COR-L47 (cell line): ENCODE measurements at regions not wholly inside any gene's neighbourhood (a gene's known extent, or its start where the extent isn't known, plus 50 kb on each side); places are given as distances from the start of the nearest gene placed in this dataset.

Experiments
- DNase-seq: peaks from one replicate; lab custom pipeline; 2025; lab: John Stamatoyannopoulos, UW

- DNase-seq: no peak
These were observed 543.4 kb downstream of the CD83 start for GRCh38 chr6:14660806-14661579.

GRCh38 chr6:14661691-14662090 is 544.1 kb downstream of the CD83 start:
- DNase-seq: no peak

GRCh38 chr6:14664112-14664601 is 546.6 kb downstream of the CD83 start:
- DNase-seq: no peak

GRCh38 chr6:14664621-14665315 is 547.2 kb downstream of the CD83 start:
- no peak for DNase-seq

- DNase-seq: no peak
These were observed 548.5 kb downstream of the CD83 start for GRCh38 chr6:14665827-14666724.

GRCh38 chr6:14670806-14671205 is 553.2 kb downstream of the CD83 start:
- no peak for DNase-seq

GRCh38 chr6:14671261-14671681 is 553.7 kb downstream of the CD83 start:
- DNase-seq: no peak

GRCh38 chr6:14671937-14672336 is 554.4 kb downstream of the CD83 start:
- DNase-seq: no peak

- no peak for DNase-seq
These were observed 555.6 kb downstream of the CD83 start for GRCh38 chr6:14673201-14673600.

GRCh38 chr6:14674458-14674857 is 556.9 kb downstream of the CD83 start:
- no peak for DNase-seq

GRCh38 chr6:14674867-14675648 is 557.5 kb downstream of the CD83 start:
- no peak for DNase-seq

GRCh38 chr6:14676064-14676463 is 558.5 kb downstream of the CD83 start:
- no peak for DNase-seq

- DNase-seq: no peak
These were observed 559.6 kb downstream of the CD83 start for GRCh38 chr6:14676977-14677781.

GRCh38 chr6:14681699-14682487 is 564.0 kb upstream of the JARID2 start:
- no peak for DNase-seq

- DNase-seq: no peak
These were observed 563.1 kb upstream of the JARID2 start for GRCh38 chr6:14682812-14683211.

GRCh38 chr6:14689639-14690038 is 556.2 kb upstream of the JARID2 start:
- no peak for DNase-seq

GRCh38 chr6:14690120-14691056 is 555.5 kb upstream of the JARID2 start:
- DNase-seq: no peak

- no peak for DNase-seq
These were observed 553.7 kb upstream of the JARID2 start for GRCh38 chr6:14692208-14692607.
